Posterior cingulate gyrus (tissue), 11 donors: ENCODE measurements at regions not wholly inside any gene's neighbourhood (a gene's known extent, or its start where the extent isn't known, plus 50 kb on each side); places are given as distances from the start of the nearest gene placed in this dataset.

Experiments
- DNase-seq, 10 donors: peaks; one replicate each; pipeline versions ENCODE4 v3.0.0 to v3.0.0-alpha.2; 2020 to 2021; ENCODE audit warnings: mixed read lengths in 3 of 10
- intact Hi-C: fragments of 100-400 bp; cut with DNase I; formaldehyde crosslinking; loops from one replicate; pipeline ENCODE4 v1.15.1; 2023

- DNase-seq = no peak
- intact Hi-C loops = no loop called here
These were observed 249.5 kb downstream of the SOX4 start for GRCh38 chr6:21842875-21843645.

GRCh38 chr6:21844120-21844917 is 250.8 kb downstream of the SOX4 start:
- intact Hi-C loops = no loop called here
- no peak for DNase-seq

- DNase-seq = no peak
- intact Hi-C loops = no loop called here
These were observed 251.5 kb downstream of the SOX4 start for GRCh38 chr6:21845018-21845417.

GRCh38 chr6:21845439-21846140 is 252.0 kb downstream of the SOX4 start:
- no peak for DNase-seq
- intact Hi-C loops = no loop called here

- intact Hi-C loops = no loop called here
- DNase-seq = no peak
These were observed 253.2 kb downstream of the SOX4 start for GRCh38 chr6:21846541-21847451.

GRCh38 chr6:21847711-21848480 is 254.3 kb downstream of the SOX4 start:
- intact Hi-C loops = no loop called here
- DNase-seq = no peak

GRCh38 chr6:21850691-21851090 is 257.1 kb downstream of the SOX4 start:
- intact Hi-C loops = no loop called here

GRCh38 chr6:21855811-21856455 is 262.4 kb downstream of the SOX4 start:
- DNase-seq = no peak
- intact Hi-C loops = no loop called here

More at GRCh38 chr6:21850691-21851090, 257.1 kb downstream of the SOX4 start:
- no peak for DNase-seq

GRCh38 chr6:21856456-21856825 is 262.9 kb downstream of the SOX4 start:
- DNase-seq = no peak
- intact Hi-C loops = no loop called here

- no peak for DNase-seq
- intact Hi-C loops = no loop called here
These were observed 263.3 kb downstream of the SOX4 start for GRCh38 chr6:21856844-21857243.

- intact Hi-C loops = no loop called here
These were observed 264.5 kb downstream of the SOX4 start for GRCh38 chr6:21858076-21858475.

GRCh38 chr6:21859193-21859735 is 265.7 kb downstream of the SOX4 start:
- DNase-seq = no peak
- intact Hi-C loops = no loop called here

More at GRCh38 chr6:21858076-21858475, 264.5 kb downstream of the SOX4 start:
- no peak for DNase-seq

GRCh38 chr6:21861942-21862341 is 268.4 kb downstream of the SOX4 start:
- DNase-seq = no peak
- intact Hi-C loops = no loop called here

GRCh38 chr6:21864206-21864605 is 270.7 kb downstream of the SOX4 start:
- DNase-seq = no peak
- intact Hi-C loops = no loop called here

- no peak for DNase-seq
These were observed 274.7 kb downstream of the SOX4 start for GRCh38 chr6:21868226-21868625.

GRCh38 chr6:21869085-21869771 is 275.7 kb downstream of the SOX4 start:
- no peak for DNase-seq
- intact Hi-C loops = no loop called here

More at GRCh38 chr6:21868226-21868625, 274.7 kb downstream of the SOX4 start:
- intact Hi-C loops = no loop called here

- intact Hi-C loops = no loop called here
- no peak for DNase-seq
These were observed 276.7 kb downstream of the SOX4 start for GRCh38 chr6:21870076-21870730.

- DNase-seq = no peak
- intact Hi-C loops = no loop called here
These were observed 278.3 kb downstream of the SOX4 start for GRCh38 chr6:21871831-21872230.
